H1 (cell line): ENCODE measurements at regions not wholly inside any gene's neighbourhood (a gene's known extent, or its start where the extent isn't known, plus 50 kb on each side); places are given as distances from the start of the nearest gene placed in this dataset.
"Not testable (repeated sequence)": the region's sequence is repeated elsewhere in the genome, so short reads cannot be mapped to it uniquely, and the experiment has no call there.

Source experiments
- CTCF ChIA-PET: fragments of 300-600 bp; sonication (Branson Sonifier 250); formaldehyde crosslinking; loops from one replicate; lab custom pipeline; 2021; ENCODE audit not compliant: partially characterized antibody; lab: Charles Lee
- POLR2A ChIA-PET: fragments of 300-600 bp; sonication (Branson Sonifier 250); formaldehyde crosslinking; loops from one replicate; lab custom pipeline; 2021; ENCODE audit warnings: inconsistent platforms; ENCODE audit not compliant: partially characterized antibody; lab: Charles Lee
- DNase-seq, 2 experiments: peaks; one replicate each; pipeline versions ENCODE4 v3.0.0 to v3.0.0-alpha.2; 2010 to 2022; ENCODE audit warnings: low spot score in 2 of 2, low read depth in 1 of 2, mixed read lengths in 1 of 2
- FAIRE-seq: peaks from 2 replicates; lab custom pipeline; 2011; peaks lifted over from hg19 to GRCh38; lab: Jason Lieb, UNC
- H2AFZ ChIP-seq: 2 replicates; pipeline ENCODE4 v1.8.1; 2012; ENCODE audit warnings: low read length, inconsistent platforms
- H2AK5ac ChIP-seq: 2 replicates; pipeline ENCODE4 v1.6.1; 2013; ENCODE audit warnings: low read depth, low read length
- H2BK120ac ChIP-seq: replicated peaks from 2 replicates; pipeline ENCODE3; 2013; ENCODE audit warnings: low read depth, low read length, inconsistent platforms
- H2BK12ac ChIP-seq: 2 replicates; pipeline ENCODE4 v1.6.1; 2013; ENCODE audit warnings: low read depth, low read length
- H2BK15ac ChIP-seq: 2 replicates; pipeline ENCODE4 v1.6.1; 2013; ENCODE audit warnings: low read length
- H2BK20ac ChIP-seq: 2 replicates; pipeline ENCODE4 v1.6.1; 2013; ENCODE audit warnings: low read length
- H2BK5ac ChIP-seq: 2 replicates; pipeline ENCODE4 v1.6.1; 2013; ENCODE audit warnings: low read depth, low read length
- H3K14ac ChIP-seq: 2 replicates; pipeline ENCODE4 v1.6.1; 2013; ENCODE audit warnings: inconsistent platforms; ENCODE audit not compliant: insufficient read length
- H3K18ac ChIP-seq: 2 replicates; pipeline ENCODE4 v1.6.1; 2013; ENCODE audit warnings: low read length; ENCODE audit errors: extremely low read depth
- H3K23ac ChIP-seq: 2 replicates; pipeline ENCODE4 v1.6.1; 2013; ENCODE audit warnings: inconsistent platforms; ENCODE audit not compliant: insufficient read length
- H3K23me2 ChIP-seq: 2 replicates; pipeline ENCODE4 v1.6.1; 2013; ENCODE audit warnings: low read depth, low read length
- H3K27ac ChIP-seq: 2 replicates; pipeline ENCODE4 v1.6.1; 2011; ENCODE audit warnings: low read depth, low read length, inconsistent platforms
- H3K27me3 ChIP-seq, 4 experiments: replicated peaks in 1 of 4; 1 replicate in 1 of 4; 2 replicates in 3 of 4; pipeline versions ENCODE4 v1.6.1 to v1.8.1; 2011 to 2013; ENCODE audit warnings: low read length in 3 of 4, mild to moderate bottlenecking in 3 of 4, inconsistent platforms in 2 of 4, mixed read lengths in 2 of 4, moderate library complexity in 1 of 4; ENCODE audit not compliant: control insufficient read depth in 3 of 4, insufficient read depth in 3 of 4; ENCODE audit errors: extremely low read depth in 1 of 4
- H3K36me3 ChIP-seq, 4 experiments: 2 replicates each; pipeline versions ENCODE4 v1.6.1 to v1.8.1; 2011 to 2013; ENCODE audit warnings: mild to moderate bottlenecking in 4 of 4, low read length in 3 of 4, moderate library complexity in 2 of 4, control low read depth in 1 of 4, inconsistent platforms in 1 of 4; ENCODE audit not compliant: insufficient read depth in 4 of 4, control insufficient read depth in 2 of 4
- H3K4ac ChIP-seq: replicated peaks from 2 replicates; pipeline ENCODE3; 2013; ENCODE audit warnings: low read length, low read depth, mixed read lengths, inconsistent platforms; ENCODE audit not compliant: insufficient read length
- H3K4me1 ChIP-seq, 4 experiments: replicated peaks in 1 of 4; 1 replicate in 1 of 4; 2 replicates in 3 of 4; pipeline versions ENCODE4 v1.6.1 to v1.8.1; 2011 to 2013; ENCODE audit warnings: low read length in 3 of 4, inconsistent platforms in 2 of 4, mixed read lengths in 1 of 4; ENCODE audit not compliant: insufficient read depth in 4 of 4, control insufficient read depth in 3 of 4
- H3K4me2 ChIP-seq, 2 experiments: 2 replicates each; pipeline versions ENCODE4 v1.6.1 to v1.8.1; 2011 to 2013; ENCODE audit warnings: low read depth in 2 of 2, low read length in 2 of 2, control low read depth in 1 of 2, inconsistent platforms in 1 of 2, mild to moderate bottlenecking in 1 of 2; ENCODE audit not compliant: insufficient read depth in 1 of 2
- H3K4me3 ChIP-seq, 4 experiments: fragments of 200-600, 300-600 bp in 1 of 4; sonication (generic), shearing (Covaris generic), sonication (Bioruptor Twin) in 1 of 4; 2 replicates each; pipeline versions ENCODE4 v1.5.1 to v1.8.1; 2011 to 2016; ENCODE audit warnings: low read length in 4 of 4, low read depth in 3 of 4, control low read depth in 2 of 4, inconsistent platforms in 2 of 4, mild to moderate bottlenecking in 2 of 4, mixed read lengths in 1 of 4, moderate library complexity in 1 of 4; ENCODE audit not compliant: insufficient read depth in 2 of 4; ENCODE audit errors: extremely low read depth in 1 of 4
- H3K56ac ChIP-seq: replicated peaks from 2 replicates; pipeline ENCODE3; 2013; ENCODE audit warnings: low read depth, mild to moderate bottlenecking, mixed read lengths, low read length, inconsistent platforms; ENCODE audit not compliant: insufficient read length
- H3K79me1 ChIP-seq: 2 replicates; pipeline ENCODE4 v1.6.1; 2013; ENCODE audit warnings: low read depth, low read length, control low read depth
- H3K79me2 ChIP-seq, 2 experiments: 2 replicates each; pipeline versions ENCODE4 v1.6.1 to v1.8.1; 2012 to 2013; ENCODE audit warnings: low read length in 2 of 2, mild to moderate bottlenecking in 2 of 2, inconsistent platforms in 1 of 2; ENCODE audit not compliant: insufficient read depth in 2 of 2, control insufficient read depth in 1 of 2
- H3K9ac ChIP-seq, 4 experiments: replicated peaks in 1 of 4; 1 replicate in 1 of 4; 2 replicates in 3 of 4; pipeline versions ENCODE4 v1.6.1 to v1.8.1; 2011 to 2013; ENCODE audit warnings: low read depth in 3 of 4, low read length in 3 of 4, control low read depth in 2 of 4, mild to moderate bottlenecking in 2 of 4, moderate library complexity in 2 of 4, inconsistent platforms in 1 of 4; ENCODE audit errors: extremely low read depth in 1 of 4
- H3K9me3 ChIP-seq, 2 experiments: 2 replicates each; pipeline versions ENCODE4 v1.6.1 to v1.8.1; 2012 to 2013; ENCODE audit warnings: mild to moderate bottlenecking in 2 of 2, moderate library complexity in 2 of 2, control low read depth in 1 of 2, inconsistent platforms in 1 of 2, low read depth in 1 of 2, low read length in 1 of 2, mixed read lengths in 1 of 2; ENCODE audit not compliant: insufficient read depth in 2 of 2
- H4K20me1 ChIP-seq, 2 experiments: replicated peaks in 1 of 2; 2 replicates each; pipeline versions ENCODE3 to v1.8.1; 2011 to 2013; ENCODE audit warnings: inconsistent platforms in 2 of 2, low read length in 2 of 2, mild to moderate bottlenecking in 1 of 2; ENCODE audit not compliant: insufficient read depth in 2 of 2, control insufficient read depth in 1 of 2
- H4K5ac ChIP-seq: 2 replicates; pipeline ENCODE4 v1.6.1; 2013; ENCODE audit warnings: low read length, low read depth, mixed read lengths, inconsistent platforms; ENCODE audit not compliant: insufficient read length
- H4K8ac ChIP-seq: 2 replicates; pipeline ENCODE4 v1.8.0; 2013; ENCODE audit warnings: mild to moderate bottlenecking, moderate library complexity, low read length, inconsistent platforms; ENCODE audit not compliant: insufficient read depth; ENCODE audit errors: extremely low read depth
- H4K91ac ChIP-seq: replicated peaks from 2 replicates; pipeline ENCODE3; 2013; ENCODE audit warnings: low read length, mixed read lengths, inconsistent platforms; ENCODE audit not compliant: insufficient read length
- WGBS, 2 experiments: shearing (Covaris generic) in 1 of 2; methylation state at CpG; one replicate each; pipeline versions ENCODE4 v1.1.6 to v1.1.7; 2013 to 2015; ENCODE audit warnings: low lambda C conversion rate in 2 of 2, mixed read lengths in 2 of 2, inconsistent platforms in 1 of 2, low coverage in 1 of 2, missing lambda C conversion rate in 1 of 2; ENCODE audit not compliant: insufficient replicate concordance in 2 of 2, insufficient coverage in 1 of 2, insufficient read length in 1 of 2; ENCODE audit errors: extremely low coverage in 1 of 2, missing lambda C conversion rate in 1 of 2; 5-methylcytosine and 5-hydroxymethylcytosine counted together

- H3K4me3 ChIP-seq, H2BK15ac ChIP-seq, H3K14ac ChIP-seq, H2BK20ac ChIP-seq, H3K56ac ChIP-seq, H3K4ac ChIP-seq, H2BK12ac ChIP-seq, H3K23ac ChIP-seq, H2AFZ ChIP-seq, H3K9me3 ChIP-seq, H3K4me2 ChIP-seq, H2BK120ac ChIP-seq, H4K91ac ChIP-seq, H3K36me3 ChIP-seq, H4K5ac ChIP-seq, H4K8ac ChIP-seq, FAIRE-seq, H3K23me2 ChIP-seq, H3K79me1 ChIP-seq, H3K27ac ChIP-seq, H3K4me1 ChIP-seq, H3K18ac ChIP-seq, H2BK5ac ChIP-seq, POLR2A ChIA-PET, CTCF ChIA-PET, H3K9ac ChIP-seq, H3K27me3 ChIP-seq, H2AK5ac ChIP-seq, DNase-seq, H4K20me1 ChIP-seq, H3K79me2 ChIP-seq: not testable (repeated sequence)
- WGBS, 2 experiments = 88% methylated on average over 10 of the region's 10 CpGs; no CpG with 5 or more reads in 1 of the 2 experiments
Observed at GRCh38 chr4:3898928-3899327, 132.7 kb downstream of the ADRA2C start.

- H3K27me3 ChIP-seq, H4K91ac ChIP-seq, H2BK5ac ChIP-seq, H2AFZ ChIP-seq, FAIRE-seq, H3K18ac ChIP-seq, H3K79me2 ChIP-seq, H3K23me2 ChIP-seq, H3K79me1 ChIP-seq, H4K8ac ChIP-seq, CTCF ChIA-PET, H3K4me3 ChIP-seq, H3K27ac ChIP-seq, H3K4me1 ChIP-seq, H3K4me2 ChIP-seq, H2BK15ac ChIP-seq, DNase-seq, H4K5ac ChIP-seq, H2BK120ac ChIP-seq, H3K56ac ChIP-seq, H3K9ac ChIP-seq, H3K23ac ChIP-seq, H2BK12ac ChIP-seq, H2AK5ac ChIP-seq, H4K20me1 ChIP-seq, H3K4ac ChIP-seq, H3K36me3 ChIP-seq, H2BK20ac ChIP-seq, POLR2A ChIA-PET, H3K14ac ChIP-seq, H3K9me3 ChIP-seq: not testable (repeated sequence)
- WGBS, 2 experiments = 85% methylated on average over 13 of the region's 15 CpGs; no CpG with 5 or more reads in 1 of the 2 experiments
Observed at GRCh38 chr4:3904264-3904955, 138.2 kb downstream of the ADRA2C start.
